ENCODE measurements at regions not wholly inside any gene's neighbourhood (a gene's known extent, or its start where the extent isn't known, plus 50 kb on each side); places are given as distances from the start of the nearest gene placed in this dataset.

- TF ChIP-seq POLR2AphosphoS5 (IDR thresholded peaks at IDR 0.05; ENCODE audit: low read depth, low read length) = no peak
- TF ChIP-seq POLR2A (IDR thresholded peaks at IDR 0.05; ENCODE audit: low read depth, low read length) = no peak
- TF ChIP-seq TAF1 (IDR thresholded peaks at IDR 0.05; ENCODE audit: borderline replicate concordance, low read depth, low read length) = no peak
Measured at GRCh38 chr6:126824226-126824625, 294.2 kb upstream of the RSPO3 start.
